ENCODE measurements at regions not wholly inside any gene's neighbourhood (a gene's known extent, or its start where the extent isn't known, plus 50 kb on each side); places are given as distances from the start of the nearest gene placed in this dataset.

DNA sequence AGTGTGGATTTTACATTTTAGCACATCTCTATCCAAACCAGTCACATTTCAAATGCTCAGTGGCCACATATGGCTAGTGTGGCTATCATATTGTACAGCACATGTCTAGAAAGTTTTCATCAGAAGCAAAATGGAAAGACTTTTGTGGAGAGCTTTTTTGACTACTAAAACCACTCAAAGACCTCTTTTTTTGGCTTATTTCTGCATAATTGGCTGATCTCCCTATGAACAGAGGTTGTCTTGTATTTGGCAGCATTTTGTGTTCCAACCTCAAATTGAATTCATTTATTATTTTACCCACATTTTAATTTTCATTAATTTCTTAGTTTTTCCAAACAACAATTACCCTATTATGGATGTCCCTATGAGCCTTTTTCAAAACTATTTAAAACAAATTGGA, 395.7 kb downstream of the TLE1 start:
- TF ChIP-seq, protein P1, sequence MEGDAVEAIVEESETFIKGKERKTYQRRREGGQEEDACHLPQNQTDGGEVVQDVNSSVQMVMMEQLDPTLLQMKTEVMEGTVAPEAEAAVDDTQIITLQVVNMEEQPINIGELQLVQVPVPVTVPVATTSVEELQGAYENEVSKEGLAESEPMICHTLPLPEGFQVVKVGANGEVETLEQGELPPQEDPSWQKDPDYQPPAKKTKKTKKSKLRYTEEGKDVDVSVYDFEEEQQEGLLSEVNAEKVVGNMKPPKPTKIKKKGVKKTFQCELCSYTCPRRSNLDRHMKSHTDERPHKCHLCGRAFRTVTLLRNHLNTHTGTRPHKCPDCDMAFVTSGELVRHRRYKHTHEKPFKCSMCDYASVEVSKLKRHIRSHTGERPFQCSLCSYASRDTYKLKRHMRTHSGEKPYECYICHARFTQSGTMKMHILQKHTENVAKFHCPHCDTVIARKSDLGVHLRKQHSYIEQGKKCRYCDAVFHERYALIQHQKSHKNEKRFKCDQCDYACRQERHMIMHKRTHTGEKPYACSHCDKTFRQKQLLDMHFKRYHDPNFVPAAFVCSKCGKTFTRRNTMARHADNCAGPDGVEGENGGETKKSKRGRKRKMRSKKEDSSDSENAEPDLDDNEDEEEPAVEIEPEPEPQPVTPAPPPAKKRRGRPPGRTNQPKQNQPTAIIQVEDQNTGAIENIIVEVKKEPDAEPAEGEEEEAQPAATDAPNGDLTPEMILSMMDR (conservative IDR thresholded peaks at IDR 0.05 in 1 of 2, IDR thresholded peaks at IDR 0.05 in 1 of 2; ENCODE audit: extremely low read depth in 1 of 2, insufficient read depth in 1 of 2, low read depth in 1 of 2, low read length in 2 of 2) = no peak
- TF ChIP-seq EZH2 (IDR thresholded peaks at IDR 0.05; ENCODE audit: borderline replicate concordance, low read length) = no peak

All from mammary epithelial cell (primary cell).